Endometrium (tissue), 2 donors: ENCODE measurements at regions not wholly inside any gene's neighbourhood (a gene's known extent, or its start where the extent isn't known, plus 50 kb on each side); places are given as distances from the start of the nearest gene placed in this dataset.

Experiments used
- FAIRE-seq: peaks from 2 replicates; lab custom pipeline; 2012; peaks lifted over from hg19 to GRCh38; lab: Jason Lieb, UNC
- donor health status: control.
- donor health status: control.

DNA sequence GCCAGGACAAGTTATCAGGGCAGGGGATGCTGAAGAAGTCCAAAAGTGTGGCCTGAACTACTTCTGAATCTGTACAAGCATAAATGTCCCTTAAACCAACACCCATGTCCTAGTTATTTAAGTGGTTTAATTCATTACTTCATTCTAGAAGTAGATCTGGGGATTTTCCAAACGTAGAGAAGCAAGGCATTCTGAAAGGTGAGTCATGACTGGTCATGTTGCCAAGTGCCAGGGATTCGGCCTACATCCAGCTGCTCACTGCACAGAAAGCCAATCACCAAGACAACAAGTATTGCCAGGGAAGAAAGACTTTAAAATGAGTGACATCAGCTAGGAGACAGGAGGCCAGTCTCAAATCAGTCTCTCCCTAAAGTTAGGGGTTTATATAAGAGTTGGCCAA is 396.6 kb downstream of the GABRB3 start:
- no peak for FAIRE-seq

DNA sequence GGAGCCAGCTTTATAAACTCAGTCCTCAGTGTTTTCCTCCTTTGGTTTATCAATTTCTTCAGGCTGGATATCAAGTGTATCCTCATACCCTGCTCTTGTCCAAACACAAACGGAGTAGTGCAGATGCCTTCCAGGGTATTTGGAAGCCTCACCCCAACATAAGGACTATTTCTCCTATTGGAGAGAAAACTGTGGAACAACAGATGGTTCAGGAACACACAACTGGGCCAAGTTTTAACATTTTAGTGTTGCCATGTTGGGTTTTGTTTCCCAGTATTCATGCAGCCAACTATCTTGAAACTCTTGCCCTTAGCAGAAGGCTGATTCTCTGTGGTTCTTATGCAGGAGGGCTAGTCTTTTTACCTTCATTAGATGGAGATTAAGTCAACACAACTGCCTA is 398.1 kb downstream of the GABRB3 start:
- no peak for FAIRE-seq

DNA sequence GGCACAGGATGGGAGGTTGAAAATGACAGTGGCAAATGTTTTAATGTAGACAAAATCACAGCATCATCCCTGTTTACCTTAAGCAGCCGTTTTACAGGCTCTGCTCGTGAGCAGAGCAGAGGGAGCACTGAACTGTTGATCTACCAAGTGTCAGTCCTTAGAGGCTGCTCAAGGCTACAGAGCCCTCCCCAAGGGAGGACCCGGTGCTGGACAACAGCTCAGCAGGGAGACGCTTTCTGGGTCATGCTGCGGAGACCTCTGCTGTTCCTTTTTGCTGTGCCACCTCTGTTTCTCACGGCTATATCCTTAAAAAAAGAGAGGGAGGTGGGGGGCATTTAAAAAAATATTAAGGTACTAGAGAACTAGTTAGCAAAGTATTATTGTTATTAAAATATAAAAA is 400.2 kb downstream of the GABRB3 start:
- FAIRE-seq = no peak

DNA sequence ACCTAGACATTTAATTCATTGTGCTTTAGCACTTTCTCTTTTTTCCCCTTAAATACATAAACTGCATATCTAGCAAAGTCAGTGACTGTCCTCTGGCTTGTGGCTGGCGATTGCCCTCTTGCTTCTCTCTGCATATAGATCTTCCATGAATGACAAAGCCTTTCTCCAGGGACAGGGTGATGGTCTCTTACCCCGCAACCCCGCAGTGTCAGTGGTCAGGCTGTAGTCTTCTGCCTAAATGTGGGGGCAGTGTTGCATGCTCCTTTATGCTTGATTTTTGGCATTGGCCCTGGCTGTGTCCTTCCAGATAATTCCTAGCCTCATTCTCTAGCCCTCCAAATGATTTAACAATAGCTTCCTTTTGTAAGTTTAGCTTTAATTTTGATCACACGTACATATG is 407.8 kb downstream of the GABRB3 start:
- FAIRE-seq = no peak

DNA sequence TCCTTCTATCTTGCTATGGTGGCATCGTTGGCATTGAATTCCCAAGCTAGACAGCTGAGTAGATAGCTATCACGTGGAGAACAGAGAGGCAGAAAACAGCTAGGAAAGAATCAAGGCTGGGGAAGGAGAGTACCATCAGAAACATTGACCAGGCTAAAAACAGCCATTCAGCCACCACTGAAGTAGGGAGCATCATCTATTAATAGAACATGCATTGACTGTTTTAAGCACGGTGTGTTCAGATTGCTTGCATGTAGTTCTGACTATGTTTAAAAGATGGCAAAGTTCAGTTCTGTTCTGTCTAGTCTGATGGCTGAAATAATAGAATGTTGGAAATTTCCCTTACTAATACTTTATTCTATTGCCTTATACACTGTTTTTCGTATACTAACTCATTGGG is 413.0 kb downstream of the GABRB3 start:
- no peak for FAIRE-seq

DNA sequence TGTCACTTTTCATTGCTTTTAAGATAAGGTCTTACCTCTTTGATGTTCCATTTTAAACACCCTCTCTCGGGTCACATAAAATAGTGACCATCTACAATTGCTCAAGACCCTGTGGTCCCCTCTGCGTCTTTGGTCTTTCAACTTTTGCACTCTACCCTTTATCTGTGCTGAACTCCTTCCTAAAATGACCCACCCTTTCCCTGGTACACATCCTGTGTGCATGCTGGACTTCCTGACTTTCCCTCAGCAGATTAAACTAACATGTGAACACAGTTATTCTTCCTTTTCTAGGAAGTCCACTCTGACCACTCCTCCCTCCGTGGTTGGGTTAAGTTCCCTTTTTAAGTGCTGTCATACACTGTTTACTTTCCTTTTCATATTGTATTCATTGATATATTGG is 414.2 kb downstream of the GABRB3 start:
- no peak for FAIRE-seq

DNA sequence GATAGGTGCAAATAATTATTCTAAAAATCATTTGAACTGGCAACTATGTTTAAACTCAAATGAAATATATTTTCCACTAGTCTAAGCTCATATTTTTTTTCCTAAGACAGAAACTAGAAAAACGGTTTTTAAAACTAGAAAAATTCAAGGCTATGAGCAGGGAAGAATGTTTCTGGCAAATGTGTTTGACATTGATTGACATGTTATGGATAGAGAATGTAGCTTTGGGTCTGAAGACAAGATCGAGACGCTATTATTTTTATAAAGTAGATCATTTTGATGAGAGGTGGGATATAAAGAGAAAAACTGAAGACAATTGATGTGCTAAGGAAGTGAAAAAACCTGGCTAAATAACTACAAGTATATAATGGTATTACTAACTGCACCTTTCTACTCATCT is 415.2 kb downstream of the GABRB3 start:
- no peak for FAIRE-seq

DNA sequence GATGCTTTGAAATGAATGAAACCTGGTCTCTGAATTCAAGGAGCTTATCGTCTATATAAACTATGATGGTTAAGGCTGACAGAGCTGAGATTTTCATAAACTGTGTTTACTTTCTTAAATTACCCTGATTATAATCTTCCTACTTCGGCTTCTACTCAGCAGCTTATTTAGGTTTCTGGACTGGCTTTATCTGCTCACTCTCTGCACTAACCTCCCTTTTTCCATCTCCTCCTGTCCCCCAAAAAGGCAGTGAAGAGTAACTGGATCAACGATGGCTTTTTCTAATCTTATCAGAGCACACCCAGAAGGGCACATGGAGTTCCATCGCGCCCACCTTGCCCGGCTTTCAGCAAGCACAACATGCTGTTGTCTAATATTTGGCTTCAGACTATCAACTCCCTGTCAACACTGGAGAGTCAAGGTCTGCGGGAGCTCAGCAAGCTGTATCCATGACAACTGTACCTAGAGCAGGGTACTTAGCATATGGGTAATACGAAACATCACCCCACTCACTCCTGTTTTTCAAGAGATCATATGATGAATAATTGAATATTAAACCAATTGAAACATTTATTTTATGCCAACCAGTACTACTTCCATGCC is 417.3 kb downstream of the GABRB3 start:
- FAIRE-seq = no peak

DNA sequence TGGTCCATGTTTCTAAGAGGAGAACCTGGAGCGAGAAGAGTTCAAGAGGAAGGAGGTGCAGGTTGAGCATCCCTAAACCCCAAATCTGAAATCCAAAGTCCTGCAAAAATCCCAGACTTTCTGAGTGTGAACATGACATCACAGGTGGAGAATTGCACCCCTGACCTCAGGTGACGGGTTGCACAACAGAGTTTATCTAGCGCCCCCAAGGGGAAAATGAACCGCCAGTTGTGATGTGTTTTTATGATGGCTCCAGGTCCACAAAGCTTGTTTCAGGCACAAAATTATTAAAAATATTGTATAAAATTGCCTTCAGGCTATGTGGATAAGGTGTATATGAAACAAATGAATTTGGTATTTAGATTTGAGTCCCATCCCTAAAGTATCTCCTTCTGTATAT is 420.0 kb downstream of the GABRB3 start:
- no peak for FAIRE-seq

DNA sequence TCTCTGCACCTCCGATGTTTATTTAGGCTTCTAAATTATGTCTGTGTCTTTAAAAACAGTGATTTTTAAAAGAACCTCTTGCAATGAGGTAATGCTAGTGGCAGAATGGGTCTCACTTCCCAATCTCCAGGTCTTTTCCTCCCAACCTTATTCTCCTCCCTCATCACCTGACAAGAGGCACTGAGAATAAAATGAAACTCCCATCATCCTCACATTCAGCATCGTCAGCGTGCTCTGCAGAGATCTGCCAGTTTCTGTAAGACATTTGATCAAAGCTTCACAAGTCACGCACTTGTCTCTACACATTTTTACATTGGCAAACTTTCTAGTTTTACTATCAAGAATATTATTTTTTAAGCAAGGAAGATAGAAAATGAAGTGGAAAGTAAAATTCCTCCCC is 420.5 kb downstream of the GABRB3 start:
- no peak for FAIRE-seq

- FAIRE-seq = no peak
These were observed 447.4 kb downstream of the GABRB3 start for GRCh38 chr15:26325495-26325894.

- FAIRE-seq = no peak
These were observed 449.3 kb downstream of the GABRB3 start for GRCh38 chr15:26323566-26323965.

DNA sequence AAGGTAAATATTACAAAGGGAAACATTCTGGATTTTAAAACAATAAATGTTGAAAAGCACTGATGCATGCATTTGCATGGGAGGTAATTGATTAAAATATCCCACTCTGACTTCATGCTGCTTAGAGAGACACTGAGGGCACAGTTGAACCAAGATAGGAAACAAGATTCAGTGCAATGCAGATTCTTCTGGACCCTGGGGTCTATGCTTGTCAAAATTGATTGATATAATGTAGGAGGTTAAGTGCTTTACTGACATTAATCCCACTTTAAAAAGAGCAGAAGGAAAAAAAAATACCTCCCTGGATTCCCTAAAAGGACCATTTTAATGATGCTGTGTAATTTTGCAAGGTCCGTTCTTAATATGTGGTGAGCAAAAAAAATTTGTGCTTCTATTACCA is 454.2 kb downstream of the GABRB3 start:
- no peak for FAIRE-seq

DNA sequence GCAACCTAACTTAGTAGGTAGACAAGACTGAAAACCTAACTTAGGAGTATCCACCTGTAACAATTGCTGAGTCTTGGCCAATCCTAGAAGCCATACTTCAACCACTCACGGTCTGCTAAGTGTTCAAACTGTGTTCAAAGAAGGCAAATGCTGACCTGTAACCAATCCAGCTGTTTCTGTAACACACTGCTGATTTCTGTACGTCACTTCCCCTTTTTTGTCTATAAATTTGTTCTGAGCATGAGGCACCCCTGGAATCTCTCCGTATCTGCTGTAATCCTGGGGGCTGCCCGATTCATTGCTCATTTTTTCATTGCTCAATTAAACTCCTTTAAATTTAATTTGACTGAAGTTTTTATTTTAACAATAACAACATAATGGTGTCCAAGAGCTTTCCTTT is 451.4 kb upstream of the ATP10A start:
- no peak for FAIRE-seq

- no peak for FAIRE-seq
These were observed 448.6 kb upstream of the ATP10A start for GRCh38 chr15:26311710-26312236.

DNA sequence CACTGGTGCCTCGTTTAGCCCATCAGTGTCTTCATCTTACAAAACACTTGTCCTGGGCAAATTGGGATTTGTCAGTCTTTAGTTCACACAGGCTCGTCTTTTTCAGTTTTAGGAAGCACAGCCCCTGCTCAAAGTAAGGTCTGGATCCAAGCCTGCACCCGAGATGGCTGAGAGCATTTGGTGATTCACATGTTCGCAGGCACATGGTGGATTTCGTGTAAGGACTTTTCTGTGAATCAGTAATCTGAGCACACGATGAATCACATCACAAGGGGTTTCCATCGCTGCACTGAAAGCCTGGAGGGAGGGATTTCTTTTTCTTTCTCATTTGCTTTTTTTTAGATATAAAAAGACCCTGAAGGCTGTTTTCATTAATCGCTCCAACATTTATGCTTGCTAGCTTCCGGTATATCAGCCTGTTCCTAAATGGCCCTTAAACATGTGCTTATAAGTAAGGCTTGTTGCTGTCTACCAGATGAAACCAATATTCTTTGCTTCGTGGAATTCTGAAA is 435.6 kb upstream of the ATP10A start:
- FAIRE-seq = no peak

DNA sequence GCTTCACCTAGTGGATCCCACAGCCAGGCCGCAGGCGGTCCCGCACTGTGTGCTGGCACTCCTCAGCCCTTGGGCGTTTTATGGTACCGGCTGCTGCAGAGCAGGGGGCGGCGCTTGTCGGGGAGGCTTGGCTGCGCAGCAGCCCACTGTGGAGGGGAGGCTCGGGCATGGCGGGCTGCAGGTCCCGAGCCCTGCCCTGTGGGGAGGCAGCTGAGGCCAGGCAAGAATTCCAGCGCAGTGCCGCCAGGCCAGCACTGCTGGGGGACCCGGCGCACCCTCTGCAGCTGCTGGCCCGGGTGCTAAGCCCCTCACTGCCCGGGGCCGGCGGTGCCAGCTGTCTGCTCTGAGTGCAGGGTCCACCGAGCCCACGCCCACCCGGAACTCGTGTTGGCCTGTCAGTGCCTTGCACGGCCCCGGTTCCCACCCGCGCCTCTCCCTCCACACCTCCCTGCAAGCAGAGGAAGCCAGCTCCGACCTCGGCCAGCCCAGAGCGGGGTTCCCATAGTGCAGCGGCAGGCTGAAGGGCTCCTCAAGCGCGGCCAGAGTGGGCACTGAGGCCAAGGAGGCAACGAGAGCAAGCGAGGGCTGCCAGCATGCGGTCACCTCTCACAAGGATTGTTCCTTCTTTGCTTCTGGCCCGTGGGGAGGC is 435.0 kb upstream of the ATP10A start:
- FAIRE-seq = no peak

DNA sequence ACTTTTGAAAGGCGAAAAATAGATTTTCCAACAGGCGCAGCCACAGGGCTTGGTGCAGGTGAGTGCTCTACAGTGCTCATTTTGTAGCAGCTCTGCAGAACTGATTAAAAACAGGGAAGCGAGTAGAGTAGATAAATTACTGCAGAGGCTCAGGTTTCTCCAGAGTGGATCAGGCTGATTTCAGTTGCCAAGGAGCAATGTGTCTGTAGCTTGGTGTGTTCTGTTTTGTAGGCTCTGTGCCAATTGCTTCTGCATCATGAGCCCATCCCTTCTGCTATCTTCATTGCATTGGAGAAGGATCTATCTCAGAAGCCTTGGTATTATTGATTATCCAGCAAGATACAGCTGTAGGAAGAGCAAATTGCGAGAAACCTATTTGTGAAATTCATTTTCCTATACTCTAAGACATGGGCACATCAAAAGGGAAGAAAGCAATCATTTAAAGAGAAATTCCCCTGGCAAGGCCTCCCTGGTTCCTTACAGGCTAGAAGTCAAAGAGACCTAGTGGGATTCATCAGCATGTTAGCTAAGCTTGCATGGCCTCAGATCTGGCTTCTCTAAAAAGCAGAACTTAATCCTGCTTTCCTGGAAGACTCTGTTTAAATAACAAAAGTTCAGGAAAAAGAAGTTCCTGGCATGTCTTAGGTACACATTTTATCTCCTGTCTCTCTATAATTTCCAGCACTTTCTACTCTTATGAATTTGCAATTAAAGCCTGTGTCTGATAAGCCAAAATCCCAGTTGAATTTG is 432.4 kb upstream of the ATP10A start:
- no peak for FAIRE-seq

DNA sequence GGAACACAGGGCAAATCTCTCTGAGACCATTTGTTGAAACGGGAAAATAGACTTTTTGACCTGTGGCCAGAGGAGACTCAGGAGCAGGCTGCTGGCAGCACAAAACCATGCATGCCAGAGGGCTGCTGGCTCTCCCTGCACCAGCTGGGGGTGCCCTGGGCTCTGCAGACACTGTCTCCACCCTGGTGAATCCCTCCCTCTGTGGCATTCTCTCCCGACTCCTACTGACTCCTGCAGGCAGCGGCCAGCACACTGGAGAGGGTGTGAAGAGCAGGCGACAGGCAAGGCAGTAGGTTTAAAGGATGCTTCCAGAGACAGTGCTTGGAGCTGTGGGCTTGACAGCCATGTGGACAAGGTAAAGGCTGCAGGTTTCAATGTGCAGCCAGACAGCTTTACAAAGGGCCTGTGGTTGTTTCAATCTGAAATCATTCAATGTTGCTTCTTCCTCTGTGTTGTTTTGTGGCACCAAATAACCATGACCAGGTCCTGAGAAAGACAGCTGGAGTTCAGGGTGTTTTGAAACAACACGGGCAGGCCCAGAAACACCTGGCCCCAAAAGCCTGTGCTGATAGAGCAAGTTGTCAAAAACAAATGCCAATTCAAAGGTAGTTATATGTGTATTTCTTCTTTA is 431.0 kb upstream of the ATP10A start:
- no peak for FAIRE-seq

DNA sequence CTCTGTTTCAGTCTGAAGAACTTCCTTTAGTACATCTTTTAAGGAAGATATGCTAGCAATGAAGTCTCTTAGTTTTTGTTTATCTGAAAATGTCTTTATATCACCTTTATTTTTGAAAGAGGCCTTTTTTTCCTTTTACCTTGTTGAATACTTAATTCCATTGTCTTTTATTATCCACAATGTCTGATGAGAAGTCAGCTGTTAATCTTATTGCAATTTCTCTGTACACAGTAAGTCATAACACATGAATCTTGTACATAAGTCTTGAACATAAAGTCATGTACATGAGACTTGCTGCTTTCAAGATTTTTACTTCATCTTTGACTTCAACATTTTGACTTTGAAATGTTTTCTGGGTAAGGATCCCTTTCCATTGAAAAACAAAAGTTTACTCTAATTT is 424.3 kb upstream of the ATP10A start:
- FAIRE-seq = no peak

DNA sequence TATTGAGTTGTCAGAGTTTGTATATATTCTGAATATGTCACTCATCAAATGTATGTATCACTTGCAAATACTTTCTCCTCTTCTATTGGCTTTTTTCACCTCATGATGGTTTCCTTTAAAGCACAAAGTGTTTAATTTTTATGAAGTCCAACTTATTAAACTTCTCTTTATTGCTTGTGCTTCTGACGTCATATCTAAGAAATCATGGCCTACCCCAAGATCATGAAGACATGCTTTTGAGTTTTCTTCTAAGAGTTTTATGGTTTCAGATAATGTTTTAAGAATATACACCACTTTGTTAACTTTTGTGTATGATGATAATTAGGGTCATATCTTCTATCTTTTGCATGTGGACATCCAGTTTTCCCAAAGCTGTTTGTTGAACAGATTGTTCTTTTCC is 417.2 kb upstream of the ATP10A start:
- no peak for FAIRE-seq

DNA sequence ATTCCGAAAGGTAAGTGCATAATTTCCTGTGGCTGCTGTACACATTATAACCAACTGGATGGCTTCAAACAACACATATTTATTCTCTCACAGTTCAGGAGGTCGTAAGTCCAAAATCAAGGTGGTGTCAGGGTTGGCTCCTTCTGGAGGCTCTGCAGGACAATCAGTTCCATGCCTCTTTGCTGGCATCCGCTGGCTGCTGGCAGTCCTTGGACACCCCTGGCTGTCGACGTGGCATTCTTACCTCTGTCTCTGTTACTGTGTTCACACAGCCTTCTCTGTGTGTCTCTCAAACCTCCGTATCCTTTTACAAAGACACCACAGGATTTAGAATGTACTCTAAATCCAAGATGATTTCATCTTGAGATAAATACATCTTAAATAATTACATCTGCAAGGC is 398.8 kb upstream of the ATP10A start:
- no peak for FAIRE-seq

DNA sequence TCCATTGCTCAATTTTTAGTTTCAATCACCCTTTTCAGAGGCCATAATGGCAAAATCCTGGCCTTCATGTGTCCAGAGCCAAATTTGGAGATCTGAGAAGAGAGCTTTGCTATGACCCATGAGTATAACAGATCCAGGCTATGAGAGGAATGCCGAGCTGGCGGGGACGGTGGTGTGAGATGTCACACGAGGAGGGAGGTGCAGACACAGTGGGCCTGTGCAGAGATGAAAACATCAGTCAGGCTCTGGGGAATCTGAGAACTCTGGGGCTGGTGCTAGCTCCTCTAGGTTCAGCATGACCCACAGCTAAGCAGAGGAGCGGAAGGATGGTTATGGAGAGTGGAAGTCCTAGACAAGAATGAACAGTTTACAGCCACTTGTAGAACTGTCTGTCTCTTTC is 398.3 kb upstream of the ATP10A start:
- FAIRE-seq = no peak
